HCT116 (cell line): ENCODE measurements at regions not wholly inside any gene's neighbourhood (a gene's known extent, or its start where the extent isn't known, plus 50 kb on each side); places are given as distances from the start of the nearest gene placed in this dataset.

Experiments used
- ATAC-seq: fragments of 200-7000 bp; cut with Tn5 transposase; 2 replicates; pipeline ENCODE4 v1.9.1; 2020; ENCODE audit warnings: mild to moderate bottlenecking, moderate library complexity
- BruUV-seq: library from RNA; stranded (reverse); fragments of 400-500 nt; replicated peaks from 2 replicates; lab custom pipeline; 2021; lab: Mats Ljungman, UMichigan
- CTCF ChIA-PET: fragments of 300-600 bp; sonication (Branson Sonifier 250); formaldehyde crosslinking; loops from one replicate; lab custom pipeline; 2021; ENCODE audit warnings: antibody characterized with exemption; lab: Charles Lee
- POLR2A ChIA-PET: fragments of 300-600, 350-600 bp; sonication (Branson Sonifier 250); formaldehyde crosslinking; loops from one replicate; lab custom pipeline; 2021; ENCODE audit warnings: antibody characterized with exemption; lab: Charles Lee
- RAD21 ChIA-PET, 2 experiments: fragments of 300-600 bp; sonication (Branson Sonifier 250); formaldehyde crosslinking; loops; one replicate each; lab custom pipeline; 2023; ENCODE audit warnings: low total read pairs in 2 of 2; ENCODE audit not compliant: uncharacterized antibody in 2 of 2, unreplicated experiment in 2 of 2, low non-redundant PET in 1 of 2; lab: Charles Lee
- DNase-seq: peaks from one replicate; pipeline ENCODE4 v3.0.0-alpha.2; 2010; ENCODE audit warnings: low read depth, low spot score
- H2AFZ ChIP-seq: fragments of 200-600 bp; shearing (Covaris generic), sonication (generic); 2 replicates; pipeline ENCODE4 v1.6.1; 2017; ENCODE audit warnings: low read depth, mixed run types, mixed read lengths, antibody characterized with exemption, low read length; ENCODE audit not compliant: poor library complexity, severe bottlenecking
- H3K27ac ChIP-seq: 2 replicates; pipeline ENCODE4 v1.5.1; 2012; ENCODE audit warnings: low read depth, low read length
- H3K27me3 ChIP-seq: fragments of 200-600 bp; sonication (generic); 2 replicates; pipeline ENCODE4 v1.6.1; 2016; ENCODE audit warnings: mixed run types, low read length, mixed read lengths; ENCODE audit not compliant: insufficient read depth
- H3K36me3 ChIP-seq, 2 experiments: fragments of 200-500 bp in 1 of 2; fragments of 200-600 bp in 1 of 2; sonication (Bioruptor generic) in 1 of 2; sonication (generic) in 1 of 2; 2 replicates each; pipeline versions ENCODE4 v1.5.1 to v1.6.1; 2014 to 2016; ENCODE audit warnings: low read length in 2 of 2, inconsistent platforms in 1 of 2, mixed read lengths in 1 of 2, mixed run types in 1 of 2; ENCODE audit not compliant: insufficient read depth in 2 of 2, control insufficient read depth in 1 of 2
- H3K4me1 ChIP-seq, 2 experiments: fragments of 200-600 bp in 1 of 2; sonication (generic) in 1 of 2; 2 replicates each; pipeline versions ENCODE4 v1.5.1 to v1.6.1; 2012 to 2017; ENCODE audit warnings: low read length in 2 of 2, inconsistent platforms in 1 of 2, mild to moderate bottlenecking in 1 of 2, mixed read lengths in 1 of 2, mixed run types in 1 of 2, moderate library complexity in 1 of 2; ENCODE audit not compliant: insufficient read depth in 2 of 2, control insufficient read depth in 1 of 2
- H3K4me2 ChIP-seq: fragments of 200-600 bp; sonication (generic); 2 replicates; pipeline ENCODE4 v1.6.1; 2017; ENCODE audit warnings: mixed run types, low read length, mixed read lengths
- H3K4me3 ChIP-seq, 2 experiments: fragments of 200-600 bp in 1 of 2; sonication (generic) in 1 of 2; replicated peaks in 1 of 2; 2 replicates each; pipeline ENCODE4 v1.5.1; 2011 to 2016; ENCODE audit warnings: low read length in 2 of 2, control low read depth in 1 of 2, low read depth in 1 of 2, mild to moderate bottlenecking in 1 of 2, mixed read lengths in 1 of 2, mixed run types in 1 of 2
- H3K79me2 ChIP-seq: fragments of 200-600 bp; sonication (generic); 2 replicates; pipeline ENCODE4 v1.6.1; 2017; ENCODE audit warnings: mild to moderate bottlenecking, mixed run types, low read length, moderate library complexity, mixed read lengths; ENCODE audit not compliant: insufficient read depth
- H3K9ac ChIP-seq: fragments of 200-600 bp; sonication (generic); 2 replicates; pipeline ENCODE4 v1.6.1; 2016; ENCODE audit warnings: low read length, mixed read lengths
- H3K9me2 ChIP-seq: fragments of 200-600 bp; sonication (generic), shearing (Covaris generic); 2 replicates; pipeline ENCODE4 v1.6.1; 2017; ENCODE audit warnings: mixed run types, mild to moderate bottlenecking, moderate library complexity; ENCODE audit not compliant: insufficient read depth
- H3K9me3 ChIP-seq, 2 experiments: fragments of 200-500 bp in 1 of 2; fragments of 200-600 bp in 1 of 2; sonication (Bioruptor generic) in 1 of 2; sonication (generic) in 1 of 2; 2 replicates each; pipeline ENCODE4 v1.6.1; 2014 to 2017; ENCODE audit warnings: low read length in 2 of 2, mixed read lengths in 2 of 2, inconsistent platforms in 1 of 2, low read depth in 1 of 2, mild to moderate bottlenecking in 1 of 2, mixed run types in 1 of 2, moderate library complexity in 1 of 2; ENCODE audit not compliant: control insufficient read depth in 1 of 2, insufficient read depth in 1 of 2
- H4K20me1 ChIP-seq: fragments of 200-600 bp; sonication (generic), shearing (Covaris generic); 2 replicates; pipeline ENCODE4 v1.6.1; 2017; ENCODE audit warnings: mixed run types, mild to moderate bottlenecking, moderate library complexity; ENCODE audit not compliant: insufficient read depth
- EGR1 ChIP-seq: IDR thresholded peaks from 2 replicates; pipeline ENCODE4 v1.6.1; 2012; ENCODE audit warnings: low read depth
- POLR2A ChIP-seq: IDR thresholded peaks from 2 replicates; pipeline ENCODE4 v1.7.0; 2011; ENCODE audit warnings: borderline replicate concordance; ENCODE audit not compliant: insufficient read depth, insufficient read length; ENCODE audit errors: extremely low read depth
- RAD21 ChIP-seq: IDR thresholded peaks from 2 replicates; pipeline ENCODE4 v1.6.1; 2012; ENCODE audit warnings: low read depth, mild to moderate bottlenecking
- SIN3A ChIP-seq: IDR thresholded peaks from 2 replicates; pipeline ENCODE4 v1.6.1; 2012; ENCODE audit warnings: low read depth
- TCF7L2 ChIP-seq: IDR thresholded peaks from 2 replicates; pipeline ENCODE4 v1.7.0; 2011; ENCODE audit warnings: borderline replicate concordance, inconsistent platforms; ENCODE audit not compliant: insufficient read depth, insufficient read length; ENCODE audit errors: extremely low read depth
- ZFX ChIP-seq: fragments of 450-650 bp; IDR thresholded peaks from 2 replicates; pipeline ENCODE4 v1.6.1; 2017
- ZNF274 ChIP-seq: fragments of 200-500 bp; sonication (Bioruptor generic); IDR thresholded peaks from 2 replicates; pipeline ENCODE4 v1.6.1; 2014; ENCODE audit warnings: mild to moderate bottlenecking, low read depth, low read length, inconsistent platforms
- intact Hi-C: fragments of 100-400 bp; cut with micrococcal nuclease; formaldehyde crosslinking; loops from 2 replicates; pipeline ENCODE4 v1.10.0; 2022

GRCh38 chr1:198934426-198934825 lies 295.6 kb downstream of the PTPRC start:
- Histone ChIP-seq H3K9me2 (no peaks in the 10 kb centered on the region), H3K4me1 (peaks cover 27 to 78% of the 10 kb centered on the region in 2 experiments), H3K4me3 (peak overlapping the region in 1 of 2 experiments; percentile 63; a peak in 3 of 4 replicates), H3K79me2 (peaks cover 50% of the 10 kb centered on the region), H3K27ac (peak overlapping the region; percentile 45; the same call in 1 of the 2 replicates)
- ATAC-seq = no peak
- RAD21 ChIA-PET = no interaction called here
- TF ChIP-seq ZFX = no peak
- no peak for TF ChIP-seq ZNF274
- TF ChIP-seq SIN3A = no peak
- TF ChIP-seq, all 23 proteins: peak for 0
- Histone ChIP-seq H2AFZ (no peak overlapping the region), H3K9ac (peak overlapping the region; percentile 47), H3K9me3 (no peaks in the 10 kb centered on the region), H3K4me2 (peak overlapping the region; percentile 82), H3K27me3 (no peaks in the 10 kb centered on the region), H3K36me3 (no peaks in the 10 kb centered on the region), H4K20me1 (no peaks in the 10 kb centered on the region)
- BruUV-seq = no TSS peak
- POLR2A ChIA-PET = no interaction called here
- intact Hi-C loops = no loop called here
- CTCF ChIA-PET = no interaction called here
- DNase-seq = no peak

GRCh38 chr1:198934901-198935305 lies 296.1 kb downstream of the PTPRC start:
- CTCF ChIA-PET = no interaction called here
- intact Hi-C loops = no loop called here
- H2AFZ ChIP-seq = no peak overlapping the region
- H3K4me2 ChIP-seq = peak overlapping the region; percentile 82
- no peaks in the 10 kb centered on the region for H3K9me3 ChIP-seq
- peak overlapping the region; percentile 45; the same call in 1 of the 2 replicates for H3K27ac ChIP-seq
- no peak for DNase-seq
- no TSS peak for BruUV-seq
- POLR2A ChIA-PET = no interaction called here
- H3K27me3 ChIP-seq = no peaks in the 10 kb centered on the region
- H3K9me2 ChIP-seq = no peaks in the 10 kb centered on the region
- H3K9ac ChIP-seq = peak overlapping the region; percentile 47
- peak; percentile 6; the same call in 1 of the 2 replicates for ATAC-seq
- peaks cover 46% of the 10 kb centered on the region for H3K79me2 ChIP-seq
- H3K36me3 ChIP-seq = no peaks in the 10 kb centered on the region
- peaks cover 27 to 74% of the 10 kb centered on the region in 2 experiments for H3K4me1 ChIP-seq
- TF ChIP-seq POLR2A (no peak), EGR1 (no peak), TCF7L2 (peak; percentile 59), RAD21 (no peak)
- RAD21 ChIA-PET = no interaction called here
- H4K20me1 ChIP-seq = no peaks in the 10 kb centered on the region
- H3K4me3 ChIP-seq = peak overlapping the region; percentile 29 to 63
